ENCODE measurements at regions not wholly inside any gene's neighbourhood (a gene's known extent, or its start where the extent isn't known, plus 50 kb on each side); places are given as distances from the start of the nearest gene placed in this dataset.
A peak's percentile ranks its signal among the peaks of the same experiment; 100 is the strongest.

DNA sequence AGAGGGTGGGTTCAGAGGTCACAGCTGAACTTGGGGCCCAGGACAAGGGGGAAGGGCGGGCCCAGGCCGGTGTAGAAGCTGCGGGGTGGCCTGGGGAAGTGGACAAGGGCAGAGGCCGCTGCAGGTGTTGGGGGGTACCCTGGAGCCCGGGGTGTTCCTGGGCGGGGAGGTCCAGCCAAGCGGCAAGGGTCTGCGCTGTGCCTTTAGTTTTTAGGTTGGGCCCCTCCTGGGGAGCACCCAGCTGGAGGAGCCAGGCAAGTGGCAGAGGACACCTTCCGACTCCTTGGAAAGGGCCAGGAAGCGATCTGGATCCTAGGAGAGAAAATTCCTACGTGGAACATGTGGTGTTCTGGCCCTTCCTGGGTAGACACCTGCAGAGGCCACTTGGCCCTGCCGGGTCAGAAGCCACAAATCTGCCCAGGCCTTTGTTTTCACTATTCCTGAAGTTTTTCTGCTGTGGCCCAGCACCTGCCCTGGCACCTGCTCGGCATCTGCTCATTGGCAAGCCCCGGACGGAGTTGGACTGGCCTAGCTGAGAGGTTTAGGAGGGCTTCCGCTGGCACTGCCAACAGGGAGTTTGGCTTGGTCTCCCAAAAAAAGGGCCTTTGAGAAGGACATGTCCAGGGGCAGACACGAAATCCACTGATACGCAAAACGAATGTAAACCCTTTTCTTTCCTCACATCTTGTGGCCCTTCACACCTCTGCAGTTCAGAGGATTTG is 61.1 kb downstream of the SMUG1 start:
- TF ChIP-seq, protein P1, sequence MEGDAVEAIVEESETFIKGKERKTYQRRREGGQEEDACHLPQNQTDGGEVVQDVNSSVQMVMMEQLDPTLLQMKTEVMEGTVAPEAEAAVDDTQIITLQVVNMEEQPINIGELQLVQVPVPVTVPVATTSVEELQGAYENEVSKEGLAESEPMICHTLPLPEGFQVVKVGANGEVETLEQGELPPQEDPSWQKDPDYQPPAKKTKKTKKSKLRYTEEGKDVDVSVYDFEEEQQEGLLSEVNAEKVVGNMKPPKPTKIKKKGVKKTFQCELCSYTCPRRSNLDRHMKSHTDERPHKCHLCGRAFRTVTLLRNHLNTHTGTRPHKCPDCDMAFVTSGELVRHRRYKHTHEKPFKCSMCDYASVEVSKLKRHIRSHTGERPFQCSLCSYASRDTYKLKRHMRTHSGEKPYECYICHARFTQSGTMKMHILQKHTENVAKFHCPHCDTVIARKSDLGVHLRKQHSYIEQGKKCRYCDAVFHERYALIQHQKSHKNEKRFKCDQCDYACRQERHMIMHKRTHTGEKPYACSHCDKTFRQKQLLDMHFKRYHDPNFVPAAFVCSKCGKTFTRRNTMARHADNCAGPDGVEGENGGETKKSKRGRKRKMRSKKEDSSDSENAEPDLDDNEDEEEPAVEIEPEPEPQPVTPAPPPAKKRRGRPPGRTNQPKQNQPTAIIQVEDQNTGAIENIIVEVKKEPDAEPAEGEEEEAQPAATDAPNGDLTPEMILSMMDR (conservative IDR thresholded peaks at IDR 0.05; ENCODE audit: low read depth, low read length), result no peak
- DNase-seq (ENCODE audit: low read depth), result no peak
- H3K4me3 ChIP-seq (ENCODE audit: low read depth, low read length), result peak overlapping the region; percentile 65

DNA sequence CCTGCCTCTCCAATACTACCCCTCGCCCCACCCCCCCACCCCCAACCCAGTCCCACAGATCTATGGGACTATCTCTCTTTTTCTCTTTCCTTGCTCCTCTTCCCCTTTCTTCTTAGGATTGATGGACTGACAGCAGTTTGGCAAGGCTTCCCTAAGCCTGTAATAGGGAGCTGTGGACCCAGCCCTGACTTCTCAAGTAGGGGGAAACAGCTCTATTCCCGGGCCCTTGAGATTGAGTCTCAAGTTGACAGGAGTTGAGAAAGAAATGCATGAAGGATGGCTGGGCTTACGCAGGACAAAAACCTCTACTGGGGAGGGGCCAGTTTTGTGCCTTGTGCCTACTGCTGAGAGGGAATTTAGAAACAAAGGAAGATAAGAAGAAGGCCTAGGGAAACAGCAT is 60.4 kb downstream of the SMUG1 start:
- no peak for DNase-seq (ENCODE audit: low read depth)
- H3K4me3 ChIP-seq (ENCODE audit: low read depth, low read length), result peak overlapping the region; percentile 3
- TF ChIP-seq, protein P1 (conservative IDR thresholded peaks at IDR 0.05; ENCODE audit: low read depth, low read length), result no peak

DNA sequence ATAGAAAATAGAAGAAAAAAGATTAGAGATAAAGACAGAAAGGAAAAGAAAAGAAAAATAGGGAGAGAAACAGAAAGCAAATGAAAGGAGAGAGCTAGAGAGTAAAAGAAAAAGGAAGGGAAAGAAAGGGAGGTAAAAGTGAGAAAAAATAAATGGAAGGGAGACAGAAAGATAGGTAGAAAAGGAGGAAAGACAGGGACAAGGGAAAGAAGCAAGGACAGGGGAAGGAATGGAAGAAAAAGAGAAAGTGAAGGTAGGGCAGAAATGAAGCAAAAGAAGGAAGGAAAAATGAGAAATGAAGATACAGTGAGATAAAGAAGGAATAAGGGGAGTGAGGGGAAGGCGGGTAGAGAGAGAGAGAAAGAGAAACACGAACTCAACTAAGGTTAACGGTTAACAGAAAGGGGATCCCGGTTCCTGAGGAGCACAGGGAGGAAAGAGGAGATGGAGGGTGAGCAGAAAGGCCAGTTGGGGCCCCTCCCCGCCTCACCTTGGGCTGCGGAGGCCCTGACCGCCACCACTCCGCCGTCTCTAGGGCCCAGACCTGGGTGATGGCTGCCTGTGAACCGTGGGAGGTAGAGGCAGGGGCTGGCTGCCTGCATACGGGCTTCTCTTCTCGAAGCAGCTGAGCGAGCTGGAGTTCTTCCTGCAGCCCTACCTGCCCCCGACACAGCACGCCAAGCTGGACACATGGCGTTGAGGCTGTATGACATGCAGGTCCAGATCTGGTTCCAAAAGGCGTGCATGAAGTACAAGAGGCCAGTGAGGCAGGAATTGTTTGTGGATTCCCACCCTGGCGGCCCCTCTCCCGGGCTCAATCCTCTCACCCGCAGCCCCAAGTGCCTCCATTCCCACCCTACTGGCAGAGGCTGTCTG is 59.5 kb downstream of the SMUG1 start:
- TF ChIP-seq, protein P1 (conservative IDR thresholded peaks at IDR 0.05; ENCODE audit: low read depth, low read length), result no peak
- DNase-seq (ENCODE audit: low read depth), result no peak
- H3K4me3 ChIP-seq (ENCODE audit: low read depth, low read length), result peak overlapping the region; percentile 28

All from epithelial cell of proximal tubule (primary cell).